ENCODE measurements at regions not wholly inside any gene's neighbourhood (a gene's known extent, or its start where the extent isn't known, plus 50 kb on each side); places are given as distances from the start of the nearest gene placed in this dataset.

- TF ChIP-seq, protein P1, sequence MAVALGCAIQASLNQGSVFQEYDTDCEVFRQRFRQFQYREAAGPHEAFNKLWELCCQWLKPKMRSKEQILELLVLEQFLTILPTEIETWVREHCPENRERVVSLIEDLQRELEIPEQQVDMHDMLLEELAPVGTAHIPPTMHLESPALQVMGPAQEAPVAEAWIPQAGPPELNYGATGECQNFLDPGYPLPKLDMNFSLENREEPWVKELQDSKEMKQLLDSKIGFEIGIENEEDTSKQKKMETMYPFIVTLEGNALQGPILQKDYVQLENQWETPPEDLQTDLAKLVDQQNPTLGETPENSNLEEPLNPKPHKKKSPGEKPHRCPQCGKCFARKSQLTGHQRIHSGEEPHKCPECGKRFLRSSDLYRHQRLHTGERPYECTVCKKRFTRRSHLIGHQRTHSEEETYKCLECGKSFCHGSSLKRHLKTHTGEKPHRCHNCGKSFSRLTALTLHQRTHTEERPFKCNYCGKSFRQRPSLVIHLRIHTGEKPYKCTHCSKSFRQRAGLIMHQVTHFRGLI (tag by site-specific recombination; IDR thresholded peaks at IDR 0.05): no peak
- TF ChIP-seq ZNF239 (tag by site-specific recombination; IDR thresholded peaks at IDR 0.05): no peak
- no peak for TF ChIP-seq BCL11B (tag by site-specific recombination; IDR thresholded peaks at IDR 0.05; ENCODE audit: low read depth)
- TF ChIP-seq CTCF (tag by site-specific recombination; IDR thresholded peaks at IDR 0.05): no peak
- no peak for TF ChIP-seq TRIM28 (IDR thresholded peaks at IDR 0.05; ENCODE audit: borderline replicate concordance, low read length)
- no peak for TF ChIP-seq ZNF692 (tag by site-specific recombination; IDR thresholded peaks at IDR 0.05)
These were observed 184.6 kb upstream of the ERBB4 start for GRCh38 chr2:212723226-212723625.

All from HEK293 (cell line).